HCT116 (cell line): ENCODE measurements at regions not wholly inside any gene's neighbourhood (a gene's known extent, or its start where the extent isn't known, plus 50 kb on each side); places are given as distances from the start of the nearest gene placed in this dataset.

Experiments
- EZH2 ChIP-seq: fragments of 200-600 bp; sonication (generic); IDR thresholded peaks from 2 replicates; pipeline ENCODE4 v1.6.1; 2017; ENCODE audit warnings: antibody characterized with exemption, mixed run types
- EZH2phosphoT487 ChIP-seq: fragments of 200-600 bp; IDR thresholded peaks from 2 replicates; pipeline ENCODE4 v1.6.1; 2018; ENCODE audit warnings: antibody characterized with exemption, borderline replicate concordance
- FOSL1 ChIP-seq: IDR thresholded peaks from 2 replicates; pipeline ENCODE4 v1.6.1; 2012; ENCODE audit warnings: low read depth
- POLR2AphosphoS5 ChIP-seq: IDR thresholded peaks from 2 replicates; pipeline ENCODE4 v1.6.1; 2011; ENCODE audit warnings: mild to moderate bottlenecking, low read depth, low read length, moderate library complexity
- RAD21 ChIP-seq: IDR thresholded peaks from 2 replicates; pipeline ENCODE4 v1.6.1; 2012; ENCODE audit warnings: low read depth, mild to moderate bottlenecking
- TCF7L2 ChIP-seq: IDR thresholded peaks from 2 replicates; pipeline ENCODE4 v1.7.0; 2011; ENCODE audit warnings: borderline replicate concordance, inconsistent platforms; ENCODE audit not compliant: insufficient read depth, insufficient read length; ENCODE audit errors: extremely low read depth
- YY1 ChIP-seq: IDR thresholded peaks from 2 replicates; pipeline ENCODE4 v1.6.1; 2011; ENCODE audit warnings: low read length, low read depth, moderate library complexity, mild to moderate bottlenecking; ENCODE audit not compliant: insufficient replicate concordance; ENCODE audit errors: extremely low read depth
- ZFX ChIP-seq: fragments of 450-650 bp; IDR thresholded peaks from 2 replicates; pipeline ENCODE4 v1.6.1; 2017
- TF ChIP-seq, protein P1 (sequence below), 3 experiments: fragments of 200-600 bp in 1 of 3; sonication (generic) in 1 of 3; IDR thresholded peaks in 2 of 3; conservative IDR thresholded peaks in 1 of 3; 2 replicates each; pipeline ENCODE4 v1.5.1; 2012 to 2017; ENCODE audit warnings: low read depth in 2 of 3, low read length in 2 of 3, antibody characterized with exemption in 1 of 3, borderline replicate concordance in 1 of 3, control low read depth in 1 of 3, mild to moderate bottlenecking in 1 of 3, mixed read lengths in 1 of 3, mixed run types in 1 of 3, moderate library complexity in 1 of 3; ENCODE audit not compliant: insufficient read depth in 1 of 3
- TF ChIP-seq, protein P2 (sequence below): IDR thresholded peaks from 2 replicates; pipeline ENCODE4 v1.6.1; 2012
- TF ChIP-seq, protein P3 (sequence below): IDR thresholded peaks from 2 replicates; pipeline ENCODE4 v1.6.1; 2011; ENCODE audit warnings: mild to moderate bottlenecking, low read length, moderate library complexity; ENCODE audit not compliant: insufficient replicate concordance; ENCODE audit errors: extremely low read depth
- TF ChIP-seq, protein P4 (sequence below): IDR thresholded peaks from 2 replicates; pipeline ENCODE4 v1.6.1; 2012; ENCODE audit warnings: low read depth

DNA sequence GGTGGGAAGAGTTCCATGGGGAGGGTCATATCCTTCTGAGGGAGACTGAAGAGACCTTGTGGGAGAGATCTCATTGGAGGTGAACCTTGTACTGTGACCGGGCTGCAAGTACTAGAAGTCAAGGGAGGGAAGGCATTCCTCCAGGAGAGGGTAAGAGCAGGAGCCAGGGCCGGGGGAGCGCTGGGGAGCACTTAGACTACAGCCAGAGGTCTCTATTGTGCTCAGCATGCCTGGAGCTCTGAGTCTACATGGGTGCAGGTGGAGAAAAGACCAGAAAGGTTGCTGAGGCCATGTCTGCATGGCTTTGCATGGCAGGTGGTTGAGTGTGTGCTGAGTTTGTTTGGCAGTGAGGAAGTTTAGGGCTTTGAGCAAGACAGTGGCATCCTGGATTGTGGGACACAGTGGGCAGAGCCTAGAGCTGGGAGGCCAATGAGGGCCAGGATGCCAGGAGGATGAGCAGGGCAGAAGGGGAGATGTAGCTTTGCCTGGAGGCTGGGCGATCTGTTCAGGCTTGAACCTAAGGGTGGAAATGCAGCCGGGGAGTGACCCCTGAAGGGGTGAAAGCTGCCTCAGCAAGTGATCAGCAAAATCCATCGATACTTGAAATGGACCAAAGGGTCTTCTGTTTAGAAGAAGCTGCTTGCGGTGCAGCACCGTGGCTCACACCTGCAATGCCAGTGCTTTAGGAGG is 317.4 kb upstream of the TNRC6C start:
- TF ChIP-seq, protein P1, sequence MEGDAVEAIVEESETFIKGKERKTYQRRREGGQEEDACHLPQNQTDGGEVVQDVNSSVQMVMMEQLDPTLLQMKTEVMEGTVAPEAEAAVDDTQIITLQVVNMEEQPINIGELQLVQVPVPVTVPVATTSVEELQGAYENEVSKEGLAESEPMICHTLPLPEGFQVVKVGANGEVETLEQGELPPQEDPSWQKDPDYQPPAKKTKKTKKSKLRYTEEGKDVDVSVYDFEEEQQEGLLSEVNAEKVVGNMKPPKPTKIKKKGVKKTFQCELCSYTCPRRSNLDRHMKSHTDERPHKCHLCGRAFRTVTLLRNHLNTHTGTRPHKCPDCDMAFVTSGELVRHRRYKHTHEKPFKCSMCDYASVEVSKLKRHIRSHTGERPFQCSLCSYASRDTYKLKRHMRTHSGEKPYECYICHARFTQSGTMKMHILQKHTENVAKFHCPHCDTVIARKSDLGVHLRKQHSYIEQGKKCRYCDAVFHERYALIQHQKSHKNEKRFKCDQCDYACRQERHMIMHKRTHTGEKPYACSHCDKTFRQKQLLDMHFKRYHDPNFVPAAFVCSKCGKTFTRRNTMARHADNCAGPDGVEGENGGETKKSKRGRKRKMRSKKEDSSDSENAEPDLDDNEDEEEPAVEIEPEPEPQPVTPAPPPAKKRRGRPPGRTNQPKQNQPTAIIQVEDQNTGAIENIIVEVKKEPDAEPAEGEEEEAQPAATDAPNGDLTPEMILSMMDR (IDR thresholded peaks at IDR 0.05 in 2 of 3, conservative IDR thresholded peaks at IDR 0.05 in 1 of 3; ENCODE audit: borderline replicate concordance in 1 of 3, insufficient read depth in 1 of 3, low read depth in 2 of 3, low read length in 2 of 3), result no peak
- no peak for TF ChIP-seq TCF7L2
- TF ChIP-seq, protein P2, sequence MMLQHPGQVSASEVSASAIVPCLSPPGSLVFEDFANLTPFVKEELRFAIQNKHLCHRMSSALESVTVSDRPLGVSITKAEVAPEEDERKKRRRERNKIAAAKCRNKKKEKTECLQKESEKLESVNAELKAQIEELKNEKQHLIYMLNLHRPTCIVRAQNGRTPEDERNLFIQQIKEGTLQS, result no peak
- TF ChIP-seq EZH2phosphoT487, result no peak
- no peak for TF ChIP-seq FOSL1
- TF ChIP-seq POLR2AphosphoS5, result no peak
- no peak for TF ChIP-seq EZH2
- TF ChIP-seq, protein P3, sequence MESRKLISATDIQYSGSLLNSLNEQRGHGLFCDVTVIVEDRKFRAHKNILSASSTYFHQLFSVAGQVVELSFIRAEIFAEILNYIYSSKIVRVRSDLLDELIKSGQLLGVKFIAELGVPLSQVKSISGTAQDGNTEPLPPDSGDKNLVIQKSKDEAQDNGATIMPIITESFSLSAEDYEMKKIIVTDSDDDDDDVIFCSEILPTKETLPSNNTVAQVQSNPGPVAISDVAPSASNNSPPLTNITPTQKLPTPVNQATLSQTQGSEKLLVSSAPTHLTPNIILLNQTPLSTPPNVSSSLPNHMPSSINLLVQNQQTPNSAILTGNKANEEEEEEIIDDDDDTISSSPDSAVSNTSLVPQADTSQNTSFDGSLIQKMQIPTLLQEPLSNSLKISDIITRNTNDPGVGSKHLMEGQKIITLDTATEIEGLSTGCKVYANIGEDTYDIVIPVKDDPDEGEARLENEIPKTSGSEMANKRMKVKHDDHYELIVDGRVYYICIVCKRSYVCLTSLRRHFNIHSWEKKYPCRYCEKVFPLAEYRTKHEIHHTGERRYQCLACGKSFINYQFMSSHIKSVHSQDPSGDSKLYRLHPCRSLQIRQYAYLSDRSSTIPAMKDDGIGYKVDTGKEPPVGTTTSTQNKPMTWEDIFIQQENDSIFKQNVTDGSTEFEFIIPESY, result no peak
- TF ChIP-seq RAD21, result no peak
- TF ChIP-seq, protein P4, sequence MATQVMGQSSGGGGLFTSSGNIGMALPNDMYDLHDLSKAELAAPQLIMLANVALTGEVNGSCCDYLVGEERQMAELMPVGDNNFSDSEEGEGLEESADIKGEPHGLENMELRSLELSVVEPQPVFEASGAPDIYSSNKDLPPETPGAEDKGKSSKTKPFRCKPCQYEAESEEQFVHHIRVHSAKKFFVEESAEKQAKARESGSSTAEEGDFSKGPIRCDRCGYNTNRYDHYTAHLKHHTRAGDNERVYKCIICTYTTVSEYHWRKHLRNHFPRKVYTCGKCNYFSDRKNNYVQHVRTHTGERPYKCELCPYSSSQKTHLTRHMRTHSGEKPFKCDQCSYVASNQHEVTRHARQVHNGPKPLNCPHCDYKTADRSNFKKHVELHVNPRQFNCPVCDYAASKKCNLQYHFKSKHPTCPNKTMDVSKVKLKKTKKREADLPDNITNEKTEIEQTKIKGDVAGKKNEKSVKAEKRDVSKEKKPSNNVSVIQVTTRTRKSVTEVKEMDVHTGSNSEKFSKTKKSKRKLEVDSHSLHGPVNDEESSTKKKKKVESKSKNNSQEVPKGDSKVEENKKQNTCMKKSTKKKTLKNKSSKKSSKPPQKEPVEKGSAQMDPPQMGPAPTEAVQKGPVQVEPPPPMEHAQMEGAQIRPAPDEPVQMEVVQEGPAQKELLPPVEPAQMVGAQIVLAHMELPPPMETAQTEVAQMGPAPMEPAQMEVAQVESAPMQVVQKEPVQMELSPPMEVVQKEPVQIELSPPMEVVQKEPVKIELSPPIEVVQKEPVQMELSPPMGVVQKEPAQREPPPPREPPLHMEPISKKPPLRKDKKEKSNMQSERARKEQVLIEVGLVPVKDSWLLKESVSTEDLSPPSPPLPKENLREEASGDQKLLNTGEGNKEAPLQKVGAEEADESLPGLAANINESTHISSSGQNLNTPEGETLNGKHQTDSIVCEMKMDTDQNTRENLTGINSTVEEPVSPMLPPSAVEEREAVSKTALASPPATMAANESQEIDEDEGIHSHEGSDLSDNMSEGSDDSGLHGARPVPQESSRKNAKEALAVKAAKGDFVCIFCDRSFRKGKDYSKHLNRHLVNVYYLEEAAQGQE, result no peak
- no peak for TF ChIP-seq ZFX
- TF ChIP-seq YY1, result no peak
